Panc1 (cell line): ENCODE measurements at regions not wholly inside any gene's neighbourhood (a gene's known extent, or its start where the extent isn't known, plus 50 kb on each side); places are given as distances from the start of the nearest gene placed in this dataset.

Source experiments
- POLR2AphosphoS5 ChIP-seq: IDR thresholded peaks from 2 replicates; pipeline ENCODE4 v1.6.1; 2012; ENCODE audit warnings: mild to moderate bottlenecking, low read depth, low read length, moderate library complexity
- TF ChIP-seq, protein P1 (sequence below): fragments of 450-650 bp; IDR thresholded peaks from 2 replicates; pipeline ENCODE4 v1.5.1; 2017; ENCODE audit warnings: mild to moderate bottlenecking

GRCh38 chr11:126140926-126141280 is 70.5 kb downstream of the RPUSD4 start:
- TF ChIP-seq, protein P1, sequence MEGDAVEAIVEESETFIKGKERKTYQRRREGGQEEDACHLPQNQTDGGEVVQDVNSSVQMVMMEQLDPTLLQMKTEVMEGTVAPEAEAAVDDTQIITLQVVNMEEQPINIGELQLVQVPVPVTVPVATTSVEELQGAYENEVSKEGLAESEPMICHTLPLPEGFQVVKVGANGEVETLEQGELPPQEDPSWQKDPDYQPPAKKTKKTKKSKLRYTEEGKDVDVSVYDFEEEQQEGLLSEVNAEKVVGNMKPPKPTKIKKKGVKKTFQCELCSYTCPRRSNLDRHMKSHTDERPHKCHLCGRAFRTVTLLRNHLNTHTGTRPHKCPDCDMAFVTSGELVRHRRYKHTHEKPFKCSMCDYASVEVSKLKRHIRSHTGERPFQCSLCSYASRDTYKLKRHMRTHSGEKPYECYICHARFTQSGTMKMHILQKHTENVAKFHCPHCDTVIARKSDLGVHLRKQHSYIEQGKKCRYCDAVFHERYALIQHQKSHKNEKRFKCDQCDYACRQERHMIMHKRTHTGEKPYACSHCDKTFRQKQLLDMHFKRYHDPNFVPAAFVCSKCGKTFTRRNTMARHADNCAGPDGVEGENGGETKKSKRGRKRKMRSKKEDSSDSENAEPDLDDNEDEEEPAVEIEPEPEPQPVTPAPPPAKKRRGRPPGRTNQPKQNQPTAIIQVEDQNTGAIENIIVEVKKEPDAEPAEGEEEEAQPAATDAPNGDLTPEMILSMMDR = no peak
- no peak for TF ChIP-seq POLR2AphosphoS5
